AG04450 (cell line): ENCODE measurements at regions not wholly inside any gene's neighbourhood (a gene's known extent, or its start where the extent isn't known, plus 50 kb on each side); places are given as distances from the start of the nearest gene placed in this dataset.

Experiments
- CTCF ChIA-PET: fragments of 300-600, 350-600 bp; formaldehyde crosslinking; extraction: SDS; loops from one replicate; lab custom pipeline; 2022; ENCODE audit warnings: antibody characterized with exemption, inconsistent platforms; lab: Charles Lee
- POLR2A ChIA-PET: fragments of 350-600 bp; formaldehyde crosslinking; extraction: SDS; loops from one replicate; lab custom pipeline; 2021; ENCODE audit warnings: antibody characterized with exemption, inconsistent platforms; lab: Yijun Ruan, JAX
- DNase-seq: peaks from one replicate; pipeline ENCODE4 v3.0.0-alpha.2; 2011; ENCODE audit warnings: low read depth, low spot score
- H3K27ac ChIP-seq: one replicate; pipeline ENCODE4 v1.5.1; 2012; ENCODE audit warnings: low read depth, low read length, control low read depth
- H3K27me3 ChIP-seq: one replicate; pipeline ENCODE4 v1.6.0; 2012; ENCODE audit warnings: low read length; ENCODE audit not compliant: control insufficient read depth, insufficient read depth
- H3K4me3 ChIP-seq: 2 replicates; pipeline ENCODE4 v1.5.1; 2011; ENCODE audit warnings: mild to moderate bottlenecking, low read depth, low read length, control low read depth
- H3K9me3 ChIP-seq: 2 replicates; pipeline ENCODE4 v1.5.1; 2012; ENCODE audit warnings: low read length; ENCODE audit not compliant: control insufficient read depth, insufficient read depth
- CTCF ChIP-seq: IDR thresholded peaks from 2 replicates; pipeline ENCODE4 v1.5.1; 2011; ENCODE audit warnings: low read depth, low read length, control low read depth, inconsistent platforms

GRCh38 chr9:22232971-22233370 is 213.7 kb upstream of the DMRTA1 start:
- TF ChIP-seq CTCF = no peak
- H3K27ac ChIP-seq = no peak overlapping the region
- peaks cover 12% of the 10 kb centered on the region for H3K9me3 ChIP-seq
- H3K4me3 ChIP-seq = no peak overlapping the region
- ChIA-PET POLR2A (no interaction called here), CTCF (interaction anchor here (0.7 to 13.2 kb wide), 5 partner anchors 11 to 419 kb away, joined by 3 to 178 read pairs (median 4); partner anchors contain the start of gene CDKN2B)
- DNase-seq = no peak
- H3K27me3 ChIP-seq = no peaks in the 10 kb centered on the region

GRCh38 chr9:22237497-22238363 is 208.9 kb upstream of the DMRTA1 start:
- POLR2A ChIA-PET = interaction anchor here (0.8 to 2.2 kb wide), 4 partner anchors 26 to 366 kb away, joined by 3 to 13 read pairs (median 7); partner anchors contain the start of gene CDKN2B

GRCh38 chr9:22238809-22239684 is 207.6 kb upstream of the DMRTA1 start:
- H3K27ac ChIP-seq = no peak overlapping the region
- CTCF ChIA-PET = interaction anchor here (0.6 to 13.2 kb wide), 63 partner anchors 11 to 1242 kb away, joined by 3 to 235 read pairs (median 4); partner anchors contain the start of genes CDKN2A, CDKN2B and CDKN2B-AS1

More at GRCh38 chr9:22237497-22238363, 208.9 kb upstream of the DMRTA1 start:
- H3K27me3 ChIP-seq = no peaks in the 10 kb centered on the region
- no peak overlapping the region; the same call in 1 of the 2 replicates for H3K4me3 ChIP-seq
- H3K27ac ChIP-seq = peak overlapping the region; percentile 22
- no peaks in the 10 kb centered on the region for H3K9me3 ChIP-seq
- DNase-seq = peak; percentile 69
- CTCF ChIA-PET = interaction anchor here (0.6 to 13.2 kb wide), 22 partner anchors 11 to 1240 kb away, joined by 3 to 235 read pairs (median 9); partner anchors contain the start of gene CDKN2B
- TF ChIP-seq CTCF = no peak

GRCh38 chr9:22240619-22241018 is 206.0 kb upstream of the DMRTA1 start:
- DNase-seq = no peak
- H3K27ac ChIP-seq = no peak overlapping the region
- ChIA-PET CTCF (interaction anchor here (1.6 to 13.2 kb wide), 4 partner anchors 123 to 427 kb away, joined by 3 to 235 read pairs (median 95); partner anchors contain the start of gene CDKN2B), POLR2A (no interaction called here)
- H3K4me3 ChIP-seq = no peak overlapping the region
- no peaks in the 10 kb centered on the region for H3K27me3 ChIP-seq
- no peaks in the 10 kb centered on the region for H3K9me3 ChIP-seq
- TF ChIP-seq CTCF = no peak

More at GRCh38 chr9:22238809-22239684, 207.6 kb upstream of the DMRTA1 start:
- no peaks in the 10 kb centered on the region for H3K27me3 ChIP-seq
- no peak for DNase-seq
- no peaks in the 10 kb centered on the region for H3K9me3 ChIP-seq
- POLR2A ChIA-PET = interaction anchor here (0.7 to 2.2 kb wide), 5 partner anchors 136 to 437 kb away, joined by 3 to 13 read pairs (median 8); partner anchors contain the start of gene CDKN2B
- H3K4me3 ChIP-seq = no peak overlapping the region
- peak; percentile 66 for TF ChIP-seq CTCF
